Adipocyte (in vitro differentiated cells): ENCODE measurements at regions not wholly inside any gene's neighbourhood (a gene's known extent, or its start where the extent isn't known, plus 50 kb on each side); places are given as distances from the start of the nearest gene placed in this dataset.

Source experiments
- DNase-seq: peaks from one replicate; pipeline ENCODE4 v3.0.0-alpha.2; 2015; ENCODE audit warnings: low read depth
- H3K27me3 ChIP-seq: replicated peaks from 2 replicates; pipeline ENCODE4 v1.7.0; 2013; ENCODE audit warnings: mild to moderate bottlenecking, low read length, moderate library complexity; ENCODE audit not compliant: control insufficient read depth, insufficient read depth
- H3K36me3 ChIP-seq: 2 replicates; pipeline ENCODE4 v1.7.0; 2013; ENCODE audit warnings: low read length, mild to moderate bottlenecking, moderate library complexity; ENCODE audit not compliant: control insufficient read depth, insufficient read depth, severe bottlenecking
- H3K4me1 ChIP-seq: 2 replicates; pipeline ENCODE4 v1.7.0; 2013; ENCODE audit warnings: mild to moderate bottlenecking, low read length, moderate library complexity; ENCODE audit not compliant: control insufficient read depth, insufficient read depth
- H3K4me3 ChIP-seq: 2 replicates; pipeline ENCODE4 v1.7.0; 2013; ENCODE audit warnings: mild to moderate bottlenecking, low read length, moderate library complexity
- H3K9ac ChIP-seq: 2 replicates; pipeline ENCODE4 v1.7.0; 2013; ENCODE audit warnings: mild to moderate bottlenecking, low read length, moderate library complexity
- H3K9me3 ChIP-seq: 2 replicates; pipeline ENCODE4 v1.7.0; 2013; ENCODE audit warnings: mild to moderate bottlenecking, low read length, moderate library complexity; ENCODE audit not compliant: control insufficient read depth

DNA sequence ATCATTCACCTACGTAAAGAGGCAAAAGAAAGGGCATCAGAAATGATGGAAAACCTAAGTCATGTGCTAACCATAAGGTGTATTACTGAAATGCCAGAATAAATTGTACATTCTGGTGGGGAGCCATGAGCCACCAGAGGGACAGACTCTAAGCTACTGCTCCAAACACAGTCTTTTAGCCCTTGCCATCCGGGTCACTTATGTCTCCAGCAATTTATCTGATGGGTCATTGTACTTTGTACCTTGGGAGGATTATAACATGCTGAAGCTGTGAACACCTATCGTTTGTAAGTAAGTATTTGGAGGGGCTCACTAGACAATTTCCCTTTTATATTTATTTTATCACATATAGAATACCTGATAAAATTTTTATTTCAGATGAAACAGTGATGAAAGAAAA is 495.1 kb downstream of the KIF4B start:
- no peak for DNase-seq
- no peaks in the 10 kb centered on the region for H3K9me3 ChIP-seq
- no peaks in the 10 kb centered on the region for H3K4me1 ChIP-seq
- H3K4me3 ChIP-seq = no peak overlapping the region
- no peaks in the 10 kb centered on the region for H3K27me3 ChIP-seq
- H3K36me3 ChIP-seq = no peaks in the 10 kb centered on the region
- H3K9ac ChIP-seq = no peak overlapping the region

DNA sequence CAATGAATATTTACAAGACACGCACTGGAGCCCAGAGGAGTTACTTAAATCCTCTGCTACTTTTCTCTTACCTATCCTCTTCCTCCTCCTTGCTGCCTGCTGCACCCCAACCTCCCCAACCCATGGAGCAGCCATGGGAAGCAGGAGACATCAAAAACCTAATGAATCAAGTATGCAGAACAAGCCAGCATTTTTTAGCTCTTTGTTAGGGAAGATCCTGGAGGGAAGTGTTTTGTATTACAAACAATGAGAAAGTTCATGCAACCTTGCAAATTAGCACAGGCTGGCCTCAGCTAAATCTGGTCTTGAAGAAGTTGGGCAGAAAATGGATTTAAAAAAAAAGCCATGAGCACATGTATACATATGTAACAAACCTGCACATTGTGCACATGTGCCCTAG is 498.8 kb downstream of the KIF4B start:
- no peak overlapping the region for H3K9ac ChIP-seq
- no peaks in the 10 kb centered on the region for H3K36me3 ChIP-seq
- peaks cover 2% of the 10 kb centered on the region for H3K9me3 ChIP-seq
- H3K4me1 ChIP-seq = no peaks in the 10 kb centered on the region
- H3K27me3 ChIP-seq = no peaks in the 10 kb centered on the region
- DNase-seq = no peak
- no peak overlapping the region for H3K4me3 ChIP-seq

- H3K36me3 ChIP-seq = no peaks in the 10 kb centered on the region
- no peak overlapping the region for H3K9ac ChIP-seq
- no peaks in the 10 kb centered on the region for H3K4me1 ChIP-seq
- no peak for DNase-seq
- H3K9me3 ChIP-seq = peaks cover 4% of the 10 kb centered on the region
- no peaks in the 10 kb centered on the region for H3K27me3 ChIP-seq
- H3K4me3 ChIP-seq = no peak overlapping the region
Measured at GRCh38 chr5:155514105-155514563, 500.6 kb downstream of the KIF4B start.

DNA sequence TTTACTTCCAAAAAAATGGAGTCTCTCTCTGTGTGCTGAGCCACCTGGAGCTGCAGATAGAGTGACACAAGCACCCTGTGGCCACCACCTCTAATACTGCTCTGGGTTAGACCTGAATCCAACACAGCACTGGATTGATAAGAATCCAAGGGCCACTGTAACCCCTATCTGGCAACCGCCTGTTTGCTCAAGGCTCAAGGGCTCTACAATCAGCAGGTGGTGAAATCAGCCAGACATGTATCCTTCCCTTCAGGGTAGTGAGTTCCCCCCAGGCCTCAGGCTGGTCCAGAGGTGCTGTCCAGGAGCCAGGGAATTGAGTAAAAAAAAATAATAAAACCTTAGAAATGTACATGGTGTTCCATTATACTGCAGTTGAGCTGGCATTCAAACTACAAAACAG is 509.0 kb downstream of the KIF4B start:
- H3K4me3 ChIP-seq = no peak overlapping the region

DNA sequence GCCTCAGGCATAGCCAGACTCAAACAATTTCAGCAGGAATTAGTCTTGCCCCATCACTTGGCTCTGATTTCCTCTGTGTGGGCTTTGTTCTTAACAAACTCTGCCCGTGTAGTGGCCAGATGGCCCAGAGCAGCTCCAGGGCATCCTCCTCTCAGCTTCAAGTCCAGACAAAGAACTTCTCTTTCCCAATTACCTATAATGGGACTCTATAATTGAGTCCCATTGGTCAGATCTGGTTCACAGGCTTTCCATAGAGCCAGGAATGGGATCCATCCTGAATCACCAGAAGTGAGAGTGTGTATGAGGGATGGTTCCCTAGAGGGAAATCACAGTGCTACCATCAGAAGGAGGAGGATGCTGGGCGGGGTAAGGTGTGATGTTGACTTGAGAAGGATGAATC is 515.8 kb downstream of the KIF4B start:
- H3K4me3 ChIP-seq = no peak overlapping the region
- H3K4me1 ChIP-seq = no peaks in the 10 kb centered on the region
- DNase-seq = peak; percentile 42
- H3K9ac ChIP-seq = no peak overlapping the region
- no peaks in the 10 kb centered on the region for H3K27me3 ChIP-seq
- no peaks in the 10 kb centered on the region for H3K36me3 ChIP-seq
- H3K9me3 ChIP-seq = no peaks in the 10 kb centered on the region

More for the DNA sequence above, 509.0 kb downstream of the KIF4B start:
- no peaks in the 10 kb centered on the region for H3K27me3 ChIP-seq
- no peaks in the 10 kb centered on the region for H3K4me1 ChIP-seq
- peaks cover 5% of the 10 kb centered on the region for H3K9me3 ChIP-seq
- no peak for DNase-seq
- no peaks in the 10 kb centered on the region for H3K36me3 ChIP-seq
- no peak overlapping the region for H3K9ac ChIP-seq

GRCh38 chr5:155530046-155530445 is 516.5 kb downstream of the KIF4B start:
- no peak for DNase-seq
- Histone ChIP-seq H3K9me3 (no peaks in the 10 kb centered on the region), H3K4me1 (no peaks in the 10 kb centered on the region), H3K9ac (no peak overlapping the region), H3K27me3 (no peaks in the 10 kb centered on the region), H3K4me3 (no peak overlapping the region), H3K36me3 (no peaks in the 10 kb centered on the region)

DNA sequence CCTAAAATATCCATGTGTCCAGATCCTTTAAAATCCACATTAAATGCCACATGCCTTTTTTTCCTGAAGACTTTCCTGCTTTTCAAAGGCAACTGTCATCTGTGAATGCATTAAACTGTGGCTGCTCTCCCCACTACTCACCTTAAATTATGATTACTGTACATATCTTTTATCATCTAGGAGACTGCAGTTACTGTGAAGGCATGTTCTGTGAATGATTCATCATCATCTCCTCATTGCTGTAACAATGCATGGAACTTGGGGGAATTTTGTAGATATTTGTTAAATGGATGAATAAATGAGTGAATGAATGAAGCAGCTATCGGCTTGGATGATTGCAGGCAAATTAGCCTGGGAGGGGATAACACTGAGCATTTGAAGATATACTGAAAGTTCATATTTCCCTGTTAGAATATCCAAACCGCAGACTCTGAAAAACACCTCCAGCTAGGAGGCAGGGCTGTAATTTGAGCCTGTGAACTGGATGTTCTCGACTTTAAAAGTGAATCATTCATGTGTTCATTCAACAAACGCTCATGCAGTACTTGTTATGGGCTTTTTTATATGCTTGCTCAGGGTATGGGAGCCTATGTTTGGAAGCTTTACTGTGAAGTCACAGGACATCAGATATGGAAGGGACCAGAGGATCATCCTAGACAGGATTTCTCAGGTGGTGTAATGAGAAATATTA is 519.2 kb downstream of the KIF4B start:
- Histone ChIP-seq H3K4me1 (no peaks in the 10 kb centered on the region), H3K36me3 (no peaks in the 10 kb centered on the region), H3K4me3 (no peak overlapping the region), H3K27me3 (no peaks in the 10 kb centered on the region), H3K9me3 (no peaks in the 10 kb centered on the region), H3K9ac (no peak overlapping the region)
- DNase-seq = peak; percentile 27

- DNase-seq = no peak
- H3K4me1 ChIP-seq = no peaks in the 10 kb centered on the region
- H3K9ac ChIP-seq = no peak overlapping the region
- H3K4me3 ChIP-seq = no peak overlapping the region
- H3K9me3 ChIP-seq = peaks cover 12% of the 10 kb centered on the region
- no peaks in the 10 kb centered on the region for H3K27me3 ChIP-seq
- no peaks in the 10 kb centered on the region for H3K36me3 ChIP-seq
Measured at GRCh38 chr5:155540000-155540595, 526.5 kb downstream of the KIF4B start.

DNA sequence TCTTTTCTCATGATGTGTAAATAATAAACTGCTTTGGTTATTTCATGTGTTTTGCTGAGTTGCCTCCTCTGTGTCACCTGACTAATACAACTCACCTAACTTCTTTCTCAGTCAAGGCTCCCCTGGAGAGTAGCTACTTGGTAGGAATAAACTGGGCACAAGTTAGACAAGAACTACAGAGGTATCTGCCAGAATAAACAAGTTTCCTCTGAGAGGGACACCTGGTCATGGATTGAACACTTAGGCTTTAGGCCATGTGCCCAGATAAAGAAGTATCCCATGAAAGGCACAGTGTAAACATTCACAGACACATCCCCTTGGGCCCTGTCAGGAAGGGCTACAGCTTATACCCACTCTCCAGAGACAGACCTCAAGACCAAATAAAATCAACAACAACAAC is 532.5 kb downstream of the KIF4B start:
- H3K9ac ChIP-seq = no peak overlapping the region
- no peak overlapping the region for H3K4me3 ChIP-seq
- no peaks in the 10 kb centered on the region for H3K4me1 ChIP-seq
- H3K9me3 ChIP-seq = peaks cover 20% of the 10 kb centered on the region
- H3K36me3 ChIP-seq = no peaks in the 10 kb centered on the region
- no peak for DNase-seq
- no peaks in the 10 kb centered on the region for H3K27me3 ChIP-seq

GRCh38 chr5:155554500-155554899 is 540.9 kb downstream of the KIF4B start:
- no peak for DNase-seq
- H3K9me3 ChIP-seq = peaks cover 9% of the 10 kb centered on the region
- no peaks in the 10 kb centered on the region for H3K36me3 ChIP-seq
- no peak overlapping the region for H3K4me3 ChIP-seq
- no peaks in the 10 kb centered on the region for H3K4me1 ChIP-seq
- no peaks in the 10 kb centered on the region for H3K27me3 ChIP-seq
- H3K9ac ChIP-seq = no peak overlapping the region

GRCh38 chr5:155556222-155556621 is 542.7 kb downstream of the KIF4B start:
- Histone ChIP-seq H3K4me3 (no peak overlapping the region), H3K9ac (no peak overlapping the region), H3K27me3 (no peaks in the 10 kb centered on the region), H3K36me3 (no peaks in the 10 kb centered on the region), H3K9me3 (no peaks in the 10 kb centered on the region), H3K4me1 (no peaks in the 10 kb centered on the region)
- DNase-seq = no peak

DNA sequence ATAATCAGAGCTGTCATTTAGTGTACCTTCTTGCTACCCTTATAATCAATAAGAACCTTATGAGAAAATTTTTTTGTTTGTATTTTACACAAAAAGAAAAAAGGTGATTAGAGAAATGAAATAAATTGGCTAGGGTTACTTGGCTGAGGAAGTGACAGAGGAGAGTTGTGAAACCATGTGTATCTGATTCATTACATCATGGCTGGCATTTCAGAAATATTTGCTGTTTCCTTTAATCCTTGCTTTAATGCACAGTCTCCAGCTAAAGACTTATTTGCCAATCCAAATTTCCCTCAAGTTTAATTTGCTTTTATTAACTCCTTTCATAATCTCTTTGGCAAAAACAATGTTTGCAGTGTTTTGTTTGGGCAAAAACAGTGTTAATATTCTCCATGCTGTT is 543.1 kb downstream of the KIF4B start:
- H3K4me3 ChIP-seq = no peak overlapping the region
- peak; percentile 25 for DNase-seq
- H3K27me3 ChIP-seq = no peaks in the 10 kb centered on the region
- no peaks in the 10 kb centered on the region for H3K9me3 ChIP-seq
- no peak overlapping the region for H3K9ac ChIP-seq
- H3K4me1 ChIP-seq = no peaks in the 10 kb centered on the region
- no peaks in the 10 kb centered on the region for H3K36me3 ChIP-seq
